Breast epithelium (tissue), 4 donors: ENCODE measurements at regions not wholly inside any gene's neighbourhood (a gene's known extent, or its start where the extent isn't known, plus 50 kb on each side); places are given as distances from the start of the nearest gene placed in this dataset.

Source experiments
- DNase-seq, 2 donors: peaks; one replicate each; pipeline ENCODE4 v3.0.0-alpha.2; 2019; ENCODE audit warnings: low spot score in 2 of 2
- H3K27ac ChIP-seq, 2 donors: fragments of 200-600 bp; sonication (generic) in 1 of 2; one replicate each; pipeline ENCODE4 v1.5.1; 2016 to 2019; ENCODE audit warnings: mild to moderate bottlenecking in 1 of 2
- H3K27me3 ChIP-seq, 2 donors: fragments of 200-600 bp; sonication (generic) in 1 of 2; one replicate each; pipeline versions ENCODE4 v1.5.1 to v1.6.0; 2017 to 2019; ENCODE audit warnings: control low read depth in 1 of 2, mild to moderate bottlenecking in 1 of 2
- H3K36me3 ChIP-seq: fragments of 200-600 bp; one replicate; pipeline ENCODE4 v1.5.1; 2019
- H3K4me1 ChIP-seq, 2 donors: fragments of 200-600 bp; sonication (generic); one replicate each; pipeline ENCODE4 v1.5.1; 2016 to 2019; ENCODE audit warnings: control low read depth in 1 of 2
- H3K4me3 ChIP-seq, 3 donors: fragments of 200-600 bp; sonication (generic); 1 replicate in 2 of 3; 2 replicates in 1 of 3; pipeline ENCODE4 v1.5.1; 2016 to 2019; ENCODE audit warnings: mild to moderate bottlenecking in 3 of 3, moderate library complexity in 2 of 3
- H3K9me3 ChIP-seq, 2 donors: fragments of 200-600 bp; sonication (generic) in 1 of 2; one replicate each; pipeline ENCODE4 v1.5.1; 2016 to 2019; ENCODE audit warnings: control low read depth in 1 of 2
- POLR2A ChIP-seq: fragments of 450-650 bp; IDR thresholded peaks from one replicate; pipeline ENCODE4 v1.6.1; 2016; ENCODE audit warnings: antibody characterized with exemption, mild to moderate bottlenecking, moderate library complexity
- POLR2AphosphoS5 ChIP-seq, 3 donors: sonication (generic); formaldehyde crosslinking; IDR thresholded peaks; one replicate each; pipeline ENCODE4 v1.6.1; 2017; ENCODE audit warnings: antibody characterized with exemption in 3 of 3
- intact Hi-C: fragments of 100-400 bp; cut with DNase I; formaldehyde crosslinking; loops from one replicate; pipeline ENCODE4 v1.15.1; 2023; ENCODE audit warnings: low total_unique reads
- TF ChIP-seq, protein P1 (sequence below), 3 donors: fragments of 450-650 bp; IDR thresholded peaks; one replicate each; pipeline ENCODE4 v1.5.1; 2016 to 2017; ENCODE audit warnings: antibody characterized with exemption in 3 of 3, mild to moderate bottlenecking in 3 of 3, moderate library complexity in 3 of 3

DNA sequence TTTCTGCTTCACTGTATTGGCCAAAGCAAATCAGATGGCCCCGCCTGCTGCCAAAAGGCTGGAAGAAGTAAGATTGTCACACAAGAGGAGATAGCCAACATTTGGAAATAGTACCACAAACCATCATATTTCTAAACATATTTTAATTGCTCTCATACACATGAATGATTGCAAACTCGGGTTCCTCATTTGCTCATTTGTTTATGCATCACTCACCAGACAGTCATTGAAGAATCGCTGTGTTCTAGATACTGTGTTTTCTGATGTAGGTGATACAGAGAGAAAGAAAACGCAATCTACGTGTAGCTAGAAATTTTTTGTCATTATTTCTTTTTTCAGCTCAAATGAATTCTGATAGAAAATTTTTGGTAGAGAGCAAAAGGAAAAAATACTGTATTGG is 1103.4 kb downstream of the TSN start:
- no peak overlapping the region for H3K27ac ChIP-seq
- TF ChIP-seq, protein P1, sequence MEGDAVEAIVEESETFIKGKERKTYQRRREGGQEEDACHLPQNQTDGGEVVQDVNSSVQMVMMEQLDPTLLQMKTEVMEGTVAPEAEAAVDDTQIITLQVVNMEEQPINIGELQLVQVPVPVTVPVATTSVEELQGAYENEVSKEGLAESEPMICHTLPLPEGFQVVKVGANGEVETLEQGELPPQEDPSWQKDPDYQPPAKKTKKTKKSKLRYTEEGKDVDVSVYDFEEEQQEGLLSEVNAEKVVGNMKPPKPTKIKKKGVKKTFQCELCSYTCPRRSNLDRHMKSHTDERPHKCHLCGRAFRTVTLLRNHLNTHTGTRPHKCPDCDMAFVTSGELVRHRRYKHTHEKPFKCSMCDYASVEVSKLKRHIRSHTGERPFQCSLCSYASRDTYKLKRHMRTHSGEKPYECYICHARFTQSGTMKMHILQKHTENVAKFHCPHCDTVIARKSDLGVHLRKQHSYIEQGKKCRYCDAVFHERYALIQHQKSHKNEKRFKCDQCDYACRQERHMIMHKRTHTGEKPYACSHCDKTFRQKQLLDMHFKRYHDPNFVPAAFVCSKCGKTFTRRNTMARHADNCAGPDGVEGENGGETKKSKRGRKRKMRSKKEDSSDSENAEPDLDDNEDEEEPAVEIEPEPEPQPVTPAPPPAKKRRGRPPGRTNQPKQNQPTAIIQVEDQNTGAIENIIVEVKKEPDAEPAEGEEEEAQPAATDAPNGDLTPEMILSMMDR (IDR thresholded peaks at IDR 0.05), result no peak
- TF ChIP-seq POLR2AphosphoS5 (IDR thresholded peaks at IDR 0.05), result no peak
- no peak for TF ChIP-seq POLR2A
- no peaks in the 10 kb centered on the region for H3K9me3 ChIP-seq
- no peaks in the 10 kb centered on the region for H3K36me3 ChIP-seq
- no peak overlapping the region for H3K4me3 ChIP-seq
- H3K4me1 ChIP-seq, result no peaks in the 10 kb centered on the region
- DNase-seq, result no peak
- intact Hi-C loops, result no loop called here
- no peaks in the 10 kb centered on the region for H3K27me3 ChIP-seq

GRCh38 chr2:122859260-122859659 is 1103.8 kb downstream of the TSN start:
- DNase-seq, result no peak
- Histone ChIP-seq H3K27me3 (no peaks in the 10 kb centered on the region), H3K9me3 (no peaks in the 10 kb centered on the region), H3K4me3 (no peak overlapping the region), H3K27ac (no peak overlapping the region), H3K4me1 (no peaks in the 10 kb centered on the region), H3K36me3 (no peaks in the 10 kb centered on the region)
- TF ChIP-seq, protein P1 (IDR thresholded peaks at IDR 0.05), result no peak
- no peak for TF ChIP-seq POLR2A
- TF ChIP-seq POLR2AphosphoS5 (IDR thresholded peaks at IDR 0.05), result no peak
- intact Hi-C loops, result no loop called here

- Histone ChIP-seq H3K27me3 (no peaks in the 10 kb centered on the region), H3K27ac (no peak overlapping the region), H3K4me3 (no peak overlapping the region), H3K9me3 (no peaks in the 10 kb centered on the region), H3K4me1 (no peaks in the 10 kb centered on the region), H3K36me3 (no peaks in the 10 kb centered on the region)
- intact Hi-C loops, result loop anchor here (5.0 kb wide), 1 partner anchor 494 kb away; no protein-coding TSS in a partner anchor
- DNase-seq, result no peak
- TF ChIP-seq, protein P1 (IDR thresholded peaks at IDR 0.05), result no peak
- no peak for TF ChIP-seq POLR2A
- TF ChIP-seq POLR2AphosphoS5 (IDR thresholded peaks at IDR 0.05), result no peak
Measured at GRCh38 chr2:122863532-122863931, 1108.1 kb downstream of the TSN start.

DNA sequence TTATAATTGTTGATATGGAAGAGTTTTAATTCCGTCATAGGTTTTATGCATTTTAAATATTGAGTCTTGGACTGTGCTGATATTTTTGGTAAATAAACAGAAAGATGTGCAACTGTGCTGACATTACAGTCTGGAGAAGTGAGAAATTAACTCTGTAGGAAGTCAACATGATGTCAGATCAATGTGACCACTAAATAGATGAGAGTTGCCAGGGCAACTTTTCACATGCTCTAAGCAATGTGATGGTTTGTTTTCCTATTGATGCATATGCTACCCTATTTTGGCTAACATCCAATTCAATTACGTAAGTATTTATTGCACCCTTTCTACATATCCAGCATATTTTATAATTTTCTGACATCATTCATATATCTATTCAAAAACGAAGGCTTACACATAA is 1109.3 kb downstream of the TSN start:
- Histone ChIP-seq H3K27ac (no peak overlapping the region), H3K4me1 (no peaks in the 10 kb centered on the region), H3K9me3 (no peaks in the 10 kb centered on the region), H3K27me3 (no peaks in the 10 kb centered on the region), H3K36me3 (no peaks in the 10 kb centered on the region), H3K4me3 (no peak overlapping the region)
- intact Hi-C loops, result loop anchor here (5.0 kb wide), 2 partner anchors 493 to 1042 kb away; no protein-coding TSS in a partner anchor
- DNase-seq, result no peak
- no peak for TF ChIP-seq POLR2A
- TF ChIP-seq, protein P1 (IDR thresholded peaks at IDR 0.05), result no peak
- TF ChIP-seq POLR2AphosphoS5 (IDR thresholded peaks at IDR 0.05), result no peak

DNA sequence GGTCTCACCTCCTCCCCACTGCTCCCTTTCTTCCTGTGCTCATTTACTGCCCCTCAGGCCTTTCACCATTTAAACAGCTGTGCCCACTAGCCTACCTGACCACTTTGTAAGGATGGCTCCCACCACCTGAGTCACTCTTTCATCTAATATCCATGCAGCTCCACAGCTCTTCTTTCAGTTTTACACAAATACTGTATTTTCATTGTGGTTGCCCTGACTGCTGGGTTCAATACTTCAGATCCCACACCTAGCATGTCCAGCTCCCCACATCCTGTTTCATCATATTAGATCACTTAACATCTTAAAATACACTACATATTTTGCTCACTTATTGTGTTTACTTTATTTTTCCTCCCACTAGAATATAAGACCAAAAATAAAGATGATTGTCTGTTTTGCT is 1110.6 kb downstream of the TSN start:
- no peaks in the 10 kb centered on the region for H3K27me3 ChIP-seq
- no peaks in the 10 kb centered on the region for H3K9me3 ChIP-seq
- intact Hi-C loops, result loop anchor here (5.0 kb wide), 1 partner anchor 1044 kb away; no protein-coding TSS in a partner anchor
- no peaks in the 10 kb centered on the region for H3K36me3 ChIP-seq
- no peak for DNase-seq
- no peak overlapping the region for H3K4me3 ChIP-seq
- TF ChIP-seq POLR2A (no peak), POLR2AphosphoS5 (IDR thresholded peaks at IDR 0.05) (no peak)
- TF ChIP-seq, protein P1 (IDR thresholded peaks at IDR 0.05), result no peak
- no peak overlapping the region for H3K27ac ChIP-seq
- no peaks in the 10 kb centered on the region for H3K4me1 ChIP-seq
